Kidney epithelial cell (primary cell): ENCODE measurements at regions not wholly inside any gene's neighbourhood (a gene's known extent, or its start where the extent isn't known, plus 50 kb on each side); places are given as distances from the start of the nearest gene placed in this dataset.

ENCODE experiments used
- DNase-seq: peaks from one replicate; pipeline ENCODE4 v3.0.0-alpha.2; 2010; ENCODE audit warnings: low read depth
- H3K27me3 ChIP-seq: 2 replicates; pipeline ENCODE4 v1.6.0; 2011; ENCODE audit warnings: low read length; ENCODE audit not compliant: control insufficient read depth, insufficient read depth
- H3K36me3 ChIP-seq: 2 replicates; pipeline ENCODE4 v1.5.1; 2011; ENCODE audit warnings: low read length; ENCODE audit not compliant: control insufficient read depth, insufficient read depth
- H3K4me3 ChIP-seq: 2 replicates; pipeline ENCODE4 v1.5.1; 2011; ENCODE audit warnings: low read depth, mild to moderate bottlenecking, control low read depth, low read length
- TF ChIP-seq, protein P1 (sequence below): IDR thresholded peaks from 2 replicates; pipeline ENCODE4 v1.5.1; 2011; ENCODE audit warnings: mild to moderate bottlenecking, moderate library complexity, low read length, control low read depth, inconsistent platforms; ENCODE audit not compliant: insufficient read depth, poor library complexity, severe bottlenecking

DNA sequence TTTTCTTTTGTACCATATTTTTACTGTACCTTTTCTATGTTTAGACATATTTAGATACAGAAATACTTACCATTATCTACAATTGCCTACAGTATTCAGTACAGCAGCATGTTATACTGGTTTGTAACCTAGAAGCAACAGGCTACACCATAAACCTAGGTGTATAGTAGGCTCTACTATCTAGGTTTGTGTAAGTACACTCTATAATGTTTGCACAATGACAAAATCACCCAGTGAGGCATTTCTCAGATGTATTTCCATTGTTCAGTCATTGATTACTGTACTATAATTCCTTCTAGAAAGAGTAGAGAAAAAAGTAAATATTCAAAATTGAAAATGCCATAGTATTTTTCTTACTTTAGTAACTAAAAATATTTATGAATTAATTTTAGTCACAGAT is 490.1 kb upstream of the REG3G start:
- DNase-seq = no peak
- TF ChIP-seq, protein P1, sequence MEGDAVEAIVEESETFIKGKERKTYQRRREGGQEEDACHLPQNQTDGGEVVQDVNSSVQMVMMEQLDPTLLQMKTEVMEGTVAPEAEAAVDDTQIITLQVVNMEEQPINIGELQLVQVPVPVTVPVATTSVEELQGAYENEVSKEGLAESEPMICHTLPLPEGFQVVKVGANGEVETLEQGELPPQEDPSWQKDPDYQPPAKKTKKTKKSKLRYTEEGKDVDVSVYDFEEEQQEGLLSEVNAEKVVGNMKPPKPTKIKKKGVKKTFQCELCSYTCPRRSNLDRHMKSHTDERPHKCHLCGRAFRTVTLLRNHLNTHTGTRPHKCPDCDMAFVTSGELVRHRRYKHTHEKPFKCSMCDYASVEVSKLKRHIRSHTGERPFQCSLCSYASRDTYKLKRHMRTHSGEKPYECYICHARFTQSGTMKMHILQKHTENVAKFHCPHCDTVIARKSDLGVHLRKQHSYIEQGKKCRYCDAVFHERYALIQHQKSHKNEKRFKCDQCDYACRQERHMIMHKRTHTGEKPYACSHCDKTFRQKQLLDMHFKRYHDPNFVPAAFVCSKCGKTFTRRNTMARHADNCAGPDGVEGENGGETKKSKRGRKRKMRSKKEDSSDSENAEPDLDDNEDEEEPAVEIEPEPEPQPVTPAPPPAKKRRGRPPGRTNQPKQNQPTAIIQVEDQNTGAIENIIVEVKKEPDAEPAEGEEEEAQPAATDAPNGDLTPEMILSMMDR = no peak
- Histone ChIP-seq H3K36me3 (no peaks in the 10 kb centered on the region), H3K27me3 (no peaks in the 10 kb centered on the region), H3K4me3 (no peak overlapping the region)

DNA sequence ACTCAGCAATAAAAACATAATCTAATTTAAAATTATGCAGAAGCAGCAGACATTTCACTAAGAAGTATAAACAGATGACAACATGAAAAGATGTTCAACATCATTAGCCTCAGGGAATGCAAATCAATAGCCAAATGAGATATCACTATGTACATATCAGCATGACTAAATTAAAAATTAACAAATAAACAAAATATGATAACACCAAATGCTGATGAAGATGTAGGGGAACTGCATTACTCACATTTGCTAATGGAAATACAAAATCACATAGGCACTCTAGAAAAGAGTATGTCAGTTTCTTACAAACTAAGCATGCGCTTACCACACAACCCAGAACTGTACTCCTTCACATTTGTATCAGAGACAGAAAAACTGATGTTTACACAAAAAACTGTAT is 487.2 kb upstream of the REG3G start:
- H3K4me3 ChIP-seq = no peak overlapping the region
- H3K36me3 ChIP-seq = no peaks in the 10 kb centered on the region
- DNase-seq = no peak
- TF ChIP-seq, protein P1 = no peak
- no peaks in the 10 kb centered on the region for H3K27me3 ChIP-seq

GRCh38 chr2:78540255-78540654 is 485.2 kb upstream of the REG3G start:
- DNase-seq = no peak
- no peak overlapping the region for H3K4me3 ChIP-seq
- no peaks in the 10 kb centered on the region for H3K36me3 ChIP-seq
- TF ChIP-seq, protein P1 = no peak
- H3K27me3 ChIP-seq = no peaks in the 10 kb centered on the region

GRCh38 chr2:78541088-78541450 is 484.4 kb upstream of the REG3G start:
- TF ChIP-seq, protein P1 = no peak
- Histone ChIP-seq H3K4me3 (peak overlapping the region; percentile 7), H3K27me3 (no peaks in the 10 kb centered on the region), H3K36me3 (no peaks in the 10 kb centered on the region)
- no peak for DNase-seq

- Histone ChIP-seq H3K4me3 (peak overlapping the region; percentile 7), H3K27me3 (no peaks in the 10 kb centered on the region), H3K36me3 (no peaks in the 10 kb centered on the region)
- DNase-seq = no peak
- TF ChIP-seq, protein P1 = no peak
Measured at GRCh38 chr2:78541451-78542267, 483.8 kb upstream of the REG3G start.

DNA sequence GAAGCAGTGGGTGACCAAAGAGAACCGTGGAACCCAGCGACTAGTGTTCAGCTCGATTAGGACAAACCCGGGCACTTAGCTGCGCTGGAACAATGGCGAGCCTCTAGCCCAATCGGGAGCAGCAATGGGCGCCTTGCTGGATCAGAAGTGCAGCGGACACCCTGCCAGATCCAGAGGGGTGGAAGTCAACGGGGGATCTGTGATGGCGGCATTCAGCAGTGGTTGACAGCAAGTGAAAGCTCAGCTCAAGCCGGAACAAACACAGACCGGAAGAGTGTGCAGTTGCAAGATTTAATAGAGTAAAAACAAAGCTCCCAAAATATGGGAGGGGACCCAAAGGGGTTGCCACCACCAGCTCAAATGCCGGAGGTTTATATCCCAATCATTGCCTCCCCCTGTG is 478.7 kb upstream of the REG3G start:
- no peaks in the 10 kb centered on the region for H3K36me3 ChIP-seq
- TF ChIP-seq, protein P1 = no peak
- H3K27me3 ChIP-seq = no peaks in the 10 kb centered on the region
- no peak overlapping the region for H3K4me3 ChIP-seq
- DNase-seq = no peak
